Naive thymus-derived CD4-positive, alpha-beta T cell (primary cell): ENCODE measurements at regions not wholly inside any gene's neighbourhood (a gene's known extent, or its start where the extent isn't known, plus 50 kb on each side); places are given as distances from the start of the nearest gene placed in this dataset.

ENCODE experiments used
- ATAC-seq: fragments of 150-1000 bp; cut with Tn5 transposase; 2 replicates; pipeline ENCODE4 v1.10.0; 2021; ENCODE audit warnings: mild to moderate bottlenecking, moderate library complexity
- CTCF ChIA-PET: fragments of 350-600 bp; sonication (Branson Sonifier 250); formaldehyde crosslinking; loops from one replicate; lab custom pipeline; 2021; ENCODE audit warnings: antibody characterized with exemption; lab: Charles Lee
- POLR2A ChIA-PET: fragments of 350-600 bp; sonication (Branson Sonifier 250); formaldehyde crosslinking; loops from one replicate; lab custom pipeline; 2021; ENCODE audit warnings: antibody characterized with exemption, inconsistent platforms; lab: Charles Lee
- DNase-seq, 9 donors: peaks; one replicate each; pipeline versions ENCODE4 v3.0.0 to v3.0.0-alpha.2; 2020 to 2022; ENCODE audit warnings: mixed read lengths in 1 of 9
- H3K27ac ChIP-seq: one replicate; pipeline ENCODE4 v1.7.0; 2013; ENCODE audit warnings: mild to moderate bottlenecking, low read depth, low read length, moderate library complexity
- H3K27me3 ChIP-seq, 2 donors: one replicate each; pipeline ENCODE4 v1.7.0; 2013; ENCODE audit warnings: low read length in 2 of 2, mild to moderate bottlenecking in 2 of 2, moderate library complexity in 2 of 2; ENCODE audit not compliant: control insufficient read depth in 2 of 2, insufficient read depth in 2 of 2
- H3K36me3 ChIP-seq, 3 experiments: 1 replicate in 2 of 3; 2 replicates in 1 of 3; pipeline ENCODE4 v1.7.0; 2013; ENCODE audit warnings: low read length in 3 of 3, mild to moderate bottlenecking in 3 of 3, moderate library complexity in 1 of 3; ENCODE audit not compliant: insufficient read depth in 3 of 3, control insufficient read depth in 2 of 3
- H3K4me1 ChIP-seq, 2 donors: one replicate each; pipeline ENCODE4 v1.7.0; 2013; ENCODE audit warnings: low read length in 2 of 2, mild to moderate bottlenecking in 2 of 2, moderate library complexity in 1 of 2; ENCODE audit not compliant: control insufficient read depth in 2 of 2, insufficient read depth in 2 of 2
- H3K4me3 ChIP-seq: 2 replicates; pipeline ENCODE4 v1.7.0; 2013; ENCODE audit warnings: mild to moderate bottlenecking, low read length
- H3K9me3 ChIP-seq, 3 experiments: 1 replicate in 2 of 3; 2 replicates in 1 of 3; pipeline ENCODE4 v1.7.0; 2013; ENCODE audit warnings: low read length in 3 of 3; ENCODE audit not compliant: control insufficient read depth in 2 of 3
- H3K27ac Mint-ChIP-seq, 9 donors: one replicate each; pipeline ENCODE4 v1.8.0; 2020 to 2022; ENCODE audit warnings: mixed read lengths in 9 of 9, mild to moderate bottlenecking in 8 of 9, moderate library complexity in 5 of 9, inconsistent platforms in 2 of 9
- H3K27me3 Mint-ChIP-seq, 5 donors: one replicate each; pipeline ENCODE4 v1.8.0; 2021 to 2022; ENCODE audit warnings: mixed read lengths in 5 of 5, mild to moderate bottlenecking in 1 of 5
- H3K36me3 Mint-ChIP-seq, 5 donors: one replicate each; pipeline ENCODE4 v1.8.0; 2020 to 2022; ENCODE audit warnings: mixed read lengths in 5 of 5, mild to moderate bottlenecking in 3 of 5, inconsistent platforms in 1 of 5
- H3K4me1 Mint-ChIP-seq, 7 donors: one replicate each; pipeline ENCODE4 v1.8.0; 2020 to 2022; ENCODE audit warnings: mixed read lengths in 7 of 7, mild to moderate bottlenecking in 3 of 7, inconsistent platforms in 1 of 7
- H3K4me3 Mint-ChIP-seq, 10 donors: one replicate each; pipeline ENCODE4 v1.8.0; 2020 to 2022; ENCODE audit warnings: mild to moderate bottlenecking in 10 of 10, mixed read lengths in 10 of 10, moderate library complexity in 6 of 10, inconsistent platforms in 2 of 10
- H3K9me3 Mint-ChIP-seq, 11 donors: one replicate each; pipeline ENCODE4 v1.8.0; 2020 to 2022; ENCODE audit warnings: mixed read lengths in 11 of 11, mild to moderate bottlenecking in 4 of 11, inconsistent platforms in 1 of 11, moderate library complexity in 1 of 11
- intact Hi-C, 2 donors: fragments of 100-400 bp; cut with micrococcal nuclease; formaldehyde crosslinking; loops; one replicate each; pipeline ENCODE4 v1.15.1; 2023

DNA sequence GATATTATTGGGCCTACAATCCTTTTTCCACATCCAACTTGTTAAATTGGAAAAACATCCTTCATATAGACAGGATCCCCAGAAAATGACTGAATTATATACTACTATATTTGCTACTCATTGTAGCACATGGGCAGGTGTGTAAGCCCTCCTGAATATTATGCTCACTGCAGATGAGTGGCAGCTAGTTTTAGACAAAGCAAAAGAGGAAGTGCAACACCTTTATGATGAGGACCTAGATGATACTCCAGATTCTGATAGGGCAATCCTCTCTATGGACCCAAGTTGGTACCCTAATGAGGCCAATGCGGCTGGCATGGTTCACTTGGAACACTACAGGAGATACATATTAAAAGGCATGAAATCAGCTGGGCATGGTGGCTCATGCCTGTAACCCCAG, 119.1 kb upstream of the PLCL2 start:
- POLR2A ChIA-PET: no interaction called here
- Mint-ChIP-seq H3K4me1 (peaks cover 0 to 2% (median 0%) of the 10 kb centered on the region in 7 donors), H3K36me3 (no peaks in the 10 kb centered on the region), H3K27me3 (peaks cover 0 to 5% (median 0%) of the 10 kb centered on the region in 5 donors), H3K27ac (no peak overlapping the region), H3K4me3 (no peak overlapping the region), H3K9me3 (peaks cover 0 to 4% (median 0%) of the 10 kb centered on the region in 11 donors)
- Histone ChIP-seq H3K36me3 (no peaks in the 10 kb centered on the region), H3K9me3 (no peaks in the 10 kb centered on the region), H3K4me1 (no peaks in the 10 kb centered on the region), H3K27ac (no peak overlapping the region), H3K27me3 (no peaks in the 10 kb centered on the region), H3K4me3 (no peak overlapping the region)
- CTCF ChIA-PET: no interaction called here
- ATAC-seq (no peak), DNase-seq (no peak)
- intact Hi-C loops: no loop called here

DNA sequence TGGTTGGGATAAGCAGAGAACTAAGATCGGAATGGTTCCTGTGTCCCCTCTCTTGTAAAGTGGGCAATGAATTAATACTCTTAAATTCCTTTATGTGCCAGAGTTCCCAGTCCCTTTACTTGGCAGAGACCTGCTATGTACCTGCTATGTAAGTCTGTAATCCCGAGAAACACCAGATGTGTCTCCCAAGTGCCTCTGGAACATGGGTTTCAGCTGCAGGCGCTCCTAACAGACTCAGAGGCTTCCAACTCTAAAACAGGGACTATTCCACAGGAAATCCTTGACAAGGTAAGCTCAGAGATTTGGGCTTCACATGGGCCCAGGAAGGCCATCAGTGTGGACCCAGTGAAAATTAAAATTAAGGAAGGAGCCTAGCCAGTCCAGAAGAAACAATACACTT, 117.7 kb upstream of the PLCL2 start:
- H3K36me3 ChIP-seq: no peaks in the 10 kb centered on the region
- CTCF ChIA-PET: no interaction called here

DNA sequence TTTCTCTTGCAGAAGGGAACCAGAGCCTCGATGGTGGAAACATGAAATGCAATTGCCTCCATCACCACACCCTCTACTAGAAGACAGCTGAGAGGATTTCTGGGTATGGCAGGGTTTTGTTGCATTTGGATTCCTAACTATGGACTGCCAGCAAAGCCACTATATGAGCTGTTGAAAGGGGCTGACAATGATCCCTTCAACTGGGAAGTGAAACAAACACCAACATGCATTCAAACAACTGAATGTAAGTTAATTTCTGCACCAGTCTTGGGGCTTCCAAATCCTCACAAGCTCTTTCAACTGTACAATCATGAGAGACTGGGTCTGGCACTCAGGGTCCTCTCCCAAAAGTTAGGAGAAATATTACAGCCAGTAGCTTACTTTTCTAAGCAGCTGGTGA, 116.7 kb upstream of the PLCL2 start:
- Histone ChIP-seq H3K27me3 (no peaks in the 10 kb centered on the region), H3K9me3 (no peaks in the 10 kb centered on the region), H3K4me3 (no peak overlapping the region), H3K4me1 (no peaks in the 10 kb centered on the region), H3K27ac (no peak overlapping the region), H3K36me3 (no peaks in the 10 kb centered on the region)
- no peak overlapping the region for H3K4me3 Mint-ChIP-seq
- DNase-seq (no peak), ATAC-seq (no peak)
- ChIA-PET CTCF (no interaction called here), POLR2A (no interaction called here)
- peaks cover 0 to 5% (median 0%) of the 10 kb centered on the region in 5 donors for H3K27me3 Mint-ChIP-seq
- no peak overlapping the region for H3K27ac Mint-ChIP-seq
- H3K36me3 Mint-ChIP-seq: no peaks in the 10 kb centered on the region
- intact Hi-C loops: no loop called here
- no peaks in the 10 kb centered on the region for H3K9me3 Mint-ChIP-seq
- H3K4me1 Mint-ChIP-seq: peaks cover 5 to 9% (median 8%) of the 10 kb centered on the region in 7 donors

More for the DNA sequence above, 117.7 kb upstream of the PLCL2 start:
- Mint-ChIP-seq H3K36me3 (no peaks in the 10 kb centered on the region), H3K4me1 (peaks cover 0 to 2% (median 0%) of the 10 kb centered on the region in 7 donors), H3K27me3 (peaks cover 0 to 5% (median 0%) of the 10 kb centered on the region in 5 donors), H3K4me3 (no peak overlapping the region), H3K27ac (no peak overlapping the region), H3K9me3 (peaks cover 0 to 4% (median 0%) of the 10 kb centered on the region in 11 donors)
- POLR2A ChIA-PET: no interaction called here
- H3K4me3 ChIP-seq: no peak overlapping the region
- no peaks in the 10 kb centered on the region for H3K27me3 ChIP-seq
- DNase-seq (no peak), ATAC-seq (no peak)
- no peaks in the 10 kb centered on the region for H3K9me3 ChIP-seq
- no peaks in the 10 kb centered on the region for H3K4me1 ChIP-seq
- intact Hi-C loops: no loop called here
- H3K27ac ChIP-seq: no peak overlapping the region

DNA sequence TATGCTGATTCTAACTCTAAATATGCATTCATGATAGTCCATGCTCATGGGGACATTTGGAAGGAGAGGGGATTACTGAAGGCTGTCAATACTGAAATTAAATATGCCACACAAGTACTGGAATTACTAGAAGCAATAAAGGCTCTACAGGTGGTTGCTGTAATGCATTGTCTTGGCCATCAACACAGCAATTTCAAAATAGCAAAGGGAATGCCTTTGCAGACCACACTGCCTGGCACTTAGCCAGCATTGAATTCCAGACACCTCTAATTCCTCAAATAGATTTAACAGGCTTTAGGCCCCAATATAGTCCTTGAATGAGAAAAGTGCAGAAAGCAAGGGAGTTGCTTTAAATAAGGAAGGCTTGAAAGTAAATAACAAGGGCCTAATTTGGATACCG, 115.8 kb upstream of the PLCL2 start:
- no peak for ATAC-seq
- Mint-ChIP-seq H3K36me3 (no peaks in the 10 kb centered on the region), H3K4me1 (peaks cover 5 to 12% (median 10%) of the 10 kb centered on the region in 7 donors), H3K27ac (no peak overlapping the region), H3K9me3 (no peaks in the 10 kb centered on the region), H3K27me3 (peaks cover 0 to 5% (median 0%) of the 10 kb centered on the region in 5 donors), H3K4me3 (no peak overlapping the region)
- no peaks in the 10 kb centered on the region for H3K27me3 ChIP-seq
- H3K4me3 ChIP-seq: no peak overlapping the region
- H3K4me1 ChIP-seq: no peaks in the 10 kb centered on the region
- intact Hi-C loops: no loop called here
- H3K36me3 ChIP-seq: no peaks in the 10 kb centered on the region
- no peaks in the 10 kb centered on the region for H3K9me3 ChIP-seq
- no peak for DNase-seq
- POLR2A ChIA-PET: no interaction called here
- H3K27ac ChIP-seq: no peak overlapping the region
- CTCF ChIA-PET: no interaction called here

DNA sequence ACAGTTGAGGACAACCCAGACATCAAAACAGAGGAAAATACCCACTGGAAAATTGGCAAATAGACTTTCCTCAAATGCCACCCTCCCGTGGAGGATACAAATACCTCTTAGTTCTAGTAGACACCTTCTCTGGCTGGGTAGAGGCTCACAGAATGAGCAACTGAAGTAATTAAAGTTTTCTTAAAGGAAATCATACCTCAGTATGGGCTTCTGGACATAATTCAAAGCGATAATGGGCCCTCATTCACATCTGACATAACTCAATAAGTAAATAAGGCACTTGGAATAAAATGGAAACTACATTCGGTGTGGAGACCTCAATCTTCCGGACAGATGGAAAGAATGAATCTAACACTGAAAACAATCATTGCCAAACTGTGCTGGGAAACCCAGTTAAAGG, 115.2 kb upstream of the PLCL2 start:
- H3K36me3 ChIP-seq: no peaks in the 10 kb centered on the region
- no peak overlapping the region for H3K27ac Mint-ChIP-seq
- no peak for DNase-seq
- intact Hi-C loops: no loop called here
- no peaks in the 10 kb centered on the region for H3K27me3 ChIP-seq
- no peaks in the 10 kb centered on the region for H3K36me3 Mint-ChIP-seq
- peaks cover 0 to 7% (median 0%) of the 10 kb centered on the region in 5 donors for H3K27me3 Mint-ChIP-seq
- H3K9me3 Mint-ChIP-seq: no peaks in the 10 kb centered on the region
- H3K4me1 ChIP-seq: no peaks in the 10 kb centered on the region
- ChIA-PET CTCF (no interaction called here), POLR2A (no interaction called here)
- no peak overlapping the region for H3K4me3 ChIP-seq
- H3K27ac ChIP-seq: no peak overlapping the region
- no peak overlapping the region for H3K4me3 Mint-ChIP-seq
- H3K4me1 Mint-ChIP-seq: peaks cover 7 to 14% (median 12%) of the 10 kb centered on the region in 7 donors
- no peak for ATAC-seq
- no peaks in the 10 kb centered on the region for H3K9me3 ChIP-seq

DNA sequence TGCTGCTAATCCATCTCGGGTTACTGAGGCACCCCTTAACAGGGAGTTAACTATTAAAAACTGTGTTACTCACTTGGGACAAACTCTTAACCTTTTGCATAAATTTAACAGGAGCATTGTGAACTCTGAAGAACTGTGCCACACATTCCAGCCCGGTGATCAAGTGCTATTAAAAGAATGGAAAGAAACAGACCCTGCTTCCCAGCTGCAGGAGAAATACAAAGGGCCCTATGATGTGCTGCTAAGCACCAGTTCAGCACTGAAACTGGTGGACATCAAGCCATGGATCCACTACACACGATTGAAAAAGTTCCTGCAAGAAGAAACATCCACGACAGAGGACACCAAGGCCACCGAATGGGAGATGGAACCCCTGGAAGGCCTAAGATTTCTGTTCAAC, 114.7 kb upstream of the PLCL2 start:
- Histone ChIP-seq H3K9me3 (no peaks in the 10 kb centered on the region), H3K4me1 (no peaks in the 10 kb centered on the region), H3K27me3 (no peaks in the 10 kb centered on the region), H3K27ac (no peak overlapping the region), H3K4me3 (no peak overlapping the region), H3K36me3 (no peaks in the 10 kb centered on the region)
- H3K9me3 Mint-ChIP-seq: no peaks in the 10 kb centered on the region
- DNase-seq (no peak), ATAC-seq (no peak)
- peaks cover 0 to 9% (median 0%) of the 10 kb centered on the region in 5 donors for H3K27me3 Mint-ChIP-seq
- ChIA-PET CTCF (no interaction called here), POLR2A (no interaction called here)
- H3K4me1 Mint-ChIP-seq: peaks cover 10 to 18% (median 17%) of the 10 kb centered on the region in 7 donors
- no peak overlapping the region for H3K27ac Mint-ChIP-seq
- no peaks in the 10 kb centered on the region for H3K36me3 Mint-ChIP-seq
- no peak overlapping the region for H3K4me3 Mint-ChIP-seq
- intact Hi-C loops: no loop called here

DNA sequence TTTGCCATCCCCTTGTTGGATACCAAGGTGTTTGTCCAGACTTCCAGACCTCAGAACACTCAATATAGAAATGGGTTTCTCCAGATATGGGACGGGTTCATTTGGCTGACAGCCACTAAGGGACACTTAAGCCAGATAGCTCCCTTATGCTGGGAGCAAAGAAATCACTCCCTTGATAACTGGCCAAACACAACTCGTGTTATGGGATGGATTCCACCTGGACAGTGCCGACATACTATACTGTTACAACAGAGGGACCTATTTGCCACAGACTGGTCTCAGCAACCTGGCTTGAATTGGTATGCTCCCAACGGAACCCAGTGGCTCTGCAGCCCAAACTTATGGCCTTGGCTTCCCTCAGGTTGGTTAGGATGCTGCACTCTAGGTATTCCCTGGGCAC, 114.0 kb upstream of the PLCL2 start:
- Histone ChIP-seq H3K27ac (no peak overlapping the region), H3K4me3 (no peak overlapping the region), H3K36me3 (no peaks in the 10 kb centered on the region), H3K27me3 (no peaks in the 10 kb centered on the region), H3K9me3 (no peaks in the 10 kb centered on the region), H3K4me1 (no peaks in the 10 kb centered on the region)
- Mint-ChIP-seq H3K4me3 (no peak overlapping the region), H3K36me3 (no peaks in the 10 kb centered on the region), H3K27me3 (peaks cover 6 to 11% (median 7%) of the 10 kb centered on the region in 5 donors), H3K27ac (no peak overlapping the region), H3K4me1 (peaks cover 10 to 24% (median 17%) of the 10 kb centered on the region in 7 donors), H3K9me3 (no peaks in the 10 kb centered on the region)
- POLR2A ChIA-PET: no interaction called here
- CTCF ChIA-PET: no interaction called here
- DNase-seq: no peak
- intact Hi-C loops: no loop called here
- no peak for ATAC-seq
